WTC11 (cell line): ENCODE measurements at regions not wholly inside any gene's neighbourhood (a gene's known extent, or its start where the extent isn't known, plus 50 kb on each side); places are given as distances from the start of the nearest gene placed in this dataset.

Source experiments
- ATAC-seq: fragments of 200-7000 bp; cut with Tn5 transposase; 2 replicates; pipeline ENCODE4 v1.10.0; 2021; ENCODE audit warnings: mild to moderate bottlenecking, moderate library complexity
- CTCF ChIA-PET: fragments of 300-600 bp; sonication (Branson Sonifier 250); formaldehyde crosslinking; loops from one replicate; lab custom pipeline; 2021; ENCODE audit warnings: antibody characterized with exemption; lab: Charles Lee
- POLR2A ChIA-PET: fragments of 350-600 bp; sonication (Branson Sonifier 250); formaldehyde crosslinking; loops from one replicate; lab custom pipeline; 2021; ENCODE audit warnings: antibody characterized with exemption; lab: Charles Lee
- DNase-seq: peaks from one replicate; pipeline ENCODE4 v3.0.0; 2021; ENCODE audit warnings: low spot score
- H3K27ac Mint-ChIP-seq: 2 replicates; pipeline ENCODE4 v1.8.0; 2021; ENCODE audit warnings: mixed read lengths
- H3K27me3 Mint-ChIP-seq: 2 replicates; pipeline ENCODE4 v1.8.0; 2021; ENCODE audit warnings: low read depth, mild to moderate bottlenecking, moderate library complexity, mixed read lengths
- H3K36me3 Mint-ChIP-seq: 2 replicates; pipeline ENCODE4 v1.8.0; 2021; ENCODE audit warnings: mixed read lengths
- H3K4me1 Mint-ChIP-seq: 2 replicates; pipeline ENCODE4 v1.8.0; 2022; ENCODE audit warnings: mixed read lengths
- H3K4me3 Mint-ChIP-seq: 2 replicates; pipeline ENCODE4 v1.8.0; 2021; ENCODE audit warnings: mild to moderate bottlenecking, moderate library complexity, mixed read lengths
- H3K9me3 Mint-ChIP-seq: 2 replicates; pipeline ENCODE4 v1.8.0; 2021; ENCODE audit warnings: mixed read lengths
- CREB1 ChIP-seq: sonication (generic); formaldehyde crosslinking; IDR thresholded peaks from 2 replicates; pipeline ENCODE4 v1.8.0; 2023; ENCODE audit warnings: mild to moderate bottlenecking, missing genetic modification reagents
- FOXP1 ChIP-seq: sonication (generic); formaldehyde crosslinking; IDR thresholded peaks from 2 replicates; pipeline ENCODE4 v1.8.0; 2022; ENCODE audit warnings: missing genetic modification reagents, mild to moderate bottlenecking, moderate library complexity, borderline replicate concordance
- FOXP4 ChIP-seq: sonication (generic); formaldehyde crosslinking; IDR thresholded peaks from 2 replicates; pipeline ENCODE4 v1.8.0; 2022; ENCODE audit warnings: mild to moderate bottlenecking, missing genetic modification reagents
- JAZF1 ChIP-seq: fragments of 250-450 bp; sonication (Bioruptor Pico); IDR thresholded peaks from 2 replicates; pipeline ENCODE4 v1.9.0; 2021; ENCODE audit warnings: moderate library complexity, mild to moderate bottlenecking, inconsistent platforms
- JUN ChIP-seq: sonication (generic); formaldehyde crosslinking; IDR thresholded peaks from 2 replicates; pipeline ENCODE4 v1.8.0; 2023; ENCODE audit warnings: mild to moderate bottlenecking, missing genetic modification reagents
- MXD4 ChIP-seq: fragments of 250-450 bp; sonication (Bioruptor Pico); IDR thresholded peaks from 2 replicates; pipeline ENCODE4 v1.8.0; 2021; ENCODE audit warnings: mild to moderate bottlenecking, moderate library complexity, borderline replicate concordance
- NFATC4 ChIP-seq: fragments of 250-450 bp; sonication (Bioruptor Pico); IDR thresholded peaks from 2 replicates; pipeline ENCODE4 v1.9.0; 2021; ENCODE audit warnings: mild to moderate bottlenecking
- NR3C1 ChIP-seq: sonication (generic); formaldehyde crosslinking; conservative IDR thresholded peaks from 2 replicates; pipeline ENCODE4 v1.8.1; 2023; ENCODE audit warnings: low read depth, mild to moderate bottlenecking, missing genetic modification reagents
- SMAD3 ChIP-seq: sonication (generic); formaldehyde crosslinking; IDR thresholded peaks from 2 replicates; pipeline ENCODE4 v1.8.0; 2022; ENCODE audit warnings: missing genetic modification reagents, mild to moderate bottlenecking, borderline replicate concordance
- TCF7 ChIP-seq: sonication (generic); formaldehyde crosslinking; IDR thresholded peaks from 2 replicates; pipeline ENCODE4 v1.8.0; 2022; ENCODE audit warnings: mild to moderate bottlenecking, low read depth, missing genetic modification reagents, moderate library complexity
- USF1 ChIP-seq: sonication (generic); formaldehyde crosslinking; IDR thresholded peaks from 2 replicates; pipeline ENCODE4 v1.8.0; 2022; ENCODE audit warnings: mild to moderate bottlenecking, missing genetic modification reagents
- ZNF219 ChIP-seq: sonication (generic); formaldehyde crosslinking; IDR thresholded peaks from 2 replicates; pipeline ENCODE4 v1.8.0; 2023; ENCODE audit warnings: missing genetic modification reagents, mild to moderate bottlenecking, borderline replicate concordance
- ZNF416 ChIP-seq: fragments of 250-450 bp; sonication (Bioruptor Pico); IDR thresholded peaks from 2 replicates; pipeline ENCODE4 v1.9.0; 2021; ENCODE audit warnings: mild to moderate bottlenecking, inconsistent platforms
- ZNF532 ChIP-seq: fragments of 250-450 bp; sonication (Bioruptor Pico); IDR thresholded peaks from 2 replicates; pipeline ENCODE4 v1.9.0; 2021; ENCODE audit warnings: mild to moderate bottlenecking, borderline replicate concordance
- TF ChIP-seq, protein P1 (sequence below): sonication (generic); formaldehyde crosslinking; IDR thresholded peaks from 2 replicates; pipeline ENCODE4 v1.8.1; 2023; ENCODE audit warnings: mild to moderate bottlenecking, missing genetic modification reagents, moderate library complexity
- TF ChIP-seq, protein P2 (sequence below): sonication (generic); formaldehyde crosslinking; IDR thresholded peaks from 2 replicates; pipeline ENCODE4 v1.8.0; 2022; ENCODE audit warnings: mild to moderate bottlenecking, missing genetic modification reagents
- TF ChIP-seq, protein P3 (sequence below): sonication (generic); formaldehyde crosslinking; IDR thresholded peaks from 2 replicates; pipeline ENCODE4 v1.8.0; 2023; ENCODE audit warnings: missing genetic modification reagents
- TF ChIP-seq, protein P4 (sequence below): fragments of 250-450 bp; sonication (Bioruptor Pico); conservative IDR thresholded peaks from 2 replicates; pipeline ENCODE4 v1.9.0; 2021; ENCODE audit warnings: mild to moderate bottlenecking

DNA sequence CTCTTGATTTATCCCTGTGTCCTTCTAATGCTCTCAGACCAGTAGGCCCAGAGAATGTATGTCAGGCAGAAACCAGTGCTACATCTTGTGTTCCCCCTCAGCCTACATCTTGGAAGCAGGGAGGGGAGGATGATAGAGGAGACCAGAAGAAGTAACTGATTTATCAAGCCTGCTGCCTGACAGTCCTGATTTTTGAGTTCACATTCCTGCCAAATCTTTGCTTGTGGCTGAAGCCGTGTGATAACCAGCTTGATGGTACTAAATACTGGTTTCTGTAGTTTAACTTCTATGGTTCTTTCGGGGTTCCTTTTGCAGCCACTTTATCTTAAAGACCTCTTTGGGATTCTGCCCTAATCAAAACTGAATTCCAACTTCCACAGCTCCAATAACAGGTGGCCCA lies 59.7 kb upstream of the WDR26 start:
- H3K4me1 Mint-ChIP-seq = peaks cover 76% of the 10 kb centered on the region
- ATAC-seq (no peak), DNase-seq (no peak)
- peaks cover 37% of the 10 kb centered on the region for H3K36me3 Mint-ChIP-seq
- CTCF ChIA-PET = no interaction called here
- H3K9me3 Mint-ChIP-seq = peaks cover 35% of the 10 kb centered on the region
- peak overlapping the region; percentile 41 for H3K27ac Mint-ChIP-seq
- TF ChIP-seq JUN (no peak), ZNF219 (CRISPR knock-in tag) (no peak), ZNF416 (no peak), CREB1 (CRISPR knock-in tag) (no peak), FOXP4 (CRISPR knock-in tag) (no peak), JAZF1 (CRISPR knock-in tag) (no peak), NFATC4 (CRISPR knock-in tag) (no peak)
- TF ChIP-seq, protein P1, sequence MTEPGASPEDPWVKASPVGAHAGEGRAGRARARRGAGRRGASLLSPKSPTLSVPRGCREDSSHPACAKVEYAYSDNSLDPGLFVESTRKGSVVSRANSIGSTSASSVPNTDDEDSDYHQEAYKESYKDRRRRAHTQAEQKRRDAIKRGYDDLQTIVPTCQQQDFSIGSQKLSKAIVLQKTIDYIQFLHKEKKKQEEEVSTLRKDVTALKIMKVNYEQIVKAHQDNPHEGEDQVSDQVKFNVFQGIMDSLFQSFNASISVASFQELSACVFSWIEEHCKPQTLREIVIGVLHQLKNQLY (CRISPR knock-in tag) = no peak
- TF ChIP-seq, protein P2, sequence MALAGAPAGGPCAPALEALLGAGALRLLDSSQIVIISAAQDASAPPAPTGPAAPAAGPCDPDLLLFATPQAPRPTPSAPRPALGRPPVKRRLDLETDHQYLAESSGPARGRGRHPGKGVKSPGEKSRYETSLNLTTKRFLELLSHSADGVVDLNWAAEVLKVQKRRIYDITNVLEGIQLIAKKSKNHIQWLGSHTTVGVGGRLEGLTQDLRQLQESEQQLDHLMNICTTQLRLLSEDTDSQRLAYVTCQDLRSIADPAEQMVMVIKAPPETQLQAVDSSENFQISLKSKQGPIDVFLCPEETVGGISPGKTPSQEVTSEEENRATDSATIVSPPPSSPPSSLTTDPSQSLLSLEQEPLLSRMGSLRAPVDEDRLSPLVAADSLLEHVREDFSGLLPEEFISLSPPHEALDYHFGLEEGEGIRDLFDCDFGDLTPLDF = no peak
- TF ChIP-seq, protein P3, sequence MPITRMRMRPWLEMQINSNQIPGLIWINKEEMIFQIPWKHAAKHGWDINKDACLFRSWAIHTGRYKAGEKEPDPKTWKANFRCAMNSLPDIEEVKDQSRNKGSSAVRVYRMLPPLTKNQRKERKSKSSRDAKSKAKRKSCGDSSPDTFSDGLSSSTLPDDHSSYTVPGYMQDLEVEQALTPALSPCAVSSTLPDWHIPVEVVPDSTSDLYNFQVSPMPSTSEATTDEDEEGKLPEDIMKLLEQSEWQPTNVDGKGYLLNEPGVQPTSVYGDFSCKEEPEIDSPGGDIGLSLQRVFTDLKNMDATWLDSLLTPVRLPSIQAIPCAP (CRISPR knock-in tag) = no peak
- TF ChIP-seq, all 79 proteins: peak for 0
- POLR2A ChIA-PET = no interaction called here
- Mint-ChIP-seq H3K27me3 (peaks cover 4% of the 10 kb centered on the region; the same call in 1 of the 2 replicates), H3K4me3 (no peak overlapping the region)

DNA sequence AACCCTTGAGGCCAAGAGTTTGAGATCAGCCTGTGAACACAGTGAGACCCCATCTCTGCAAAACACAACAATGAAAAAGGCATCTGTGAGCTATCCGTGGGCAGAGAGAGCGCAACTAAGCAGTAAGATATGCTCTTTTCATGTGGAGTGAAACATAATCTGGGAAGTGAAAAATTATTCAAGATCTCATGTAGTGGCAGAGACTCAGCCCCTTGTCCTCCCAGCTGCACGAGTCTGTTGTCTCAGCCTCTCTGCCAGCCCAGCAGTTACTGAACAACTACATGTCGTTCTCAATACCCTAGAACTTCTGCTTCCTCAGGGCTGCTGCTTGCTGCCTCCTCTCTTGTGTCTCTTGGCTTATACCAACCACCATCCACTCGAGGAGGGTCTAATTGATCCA lies 61.3 kb upstream of the WDR26 start:
- Mint-ChIP-seq H3K27ac (peak overlapping the region; percentile 58; the same call in 1 of the 2 replicates), H3K4me1 (peaks cover 71% of the 10 kb centered on the region), H3K9me3 (peaks cover 24% of the 10 kb centered on the region), H3K27me3 (peaks cover 4% of the 10 kb centered on the region; the same call in 1 of the 2 replicates)
- DNase-seq = no peak
- ATAC-seq = no peak
- POLR2A ChIA-PET = no interaction called here
- TF ChIP-seq FOXP1 (CRISPR knock-in tag) (no peak), MXD4 (CRISPR knock-in tag) (no peak), SMAD3 (no peak), USF1 (CRISPR knock-in tag) (no peak), ZNF219 (CRISPR knock-in tag) (no peak), NR3C1 (CRISPR knock-in tag) (no peak), TCF7 (CRISPR knock-in tag) (no peak), ZNF532 (CRISPR knock-in tag) (no peak)
- TF ChIP-seq, protein P4, sequence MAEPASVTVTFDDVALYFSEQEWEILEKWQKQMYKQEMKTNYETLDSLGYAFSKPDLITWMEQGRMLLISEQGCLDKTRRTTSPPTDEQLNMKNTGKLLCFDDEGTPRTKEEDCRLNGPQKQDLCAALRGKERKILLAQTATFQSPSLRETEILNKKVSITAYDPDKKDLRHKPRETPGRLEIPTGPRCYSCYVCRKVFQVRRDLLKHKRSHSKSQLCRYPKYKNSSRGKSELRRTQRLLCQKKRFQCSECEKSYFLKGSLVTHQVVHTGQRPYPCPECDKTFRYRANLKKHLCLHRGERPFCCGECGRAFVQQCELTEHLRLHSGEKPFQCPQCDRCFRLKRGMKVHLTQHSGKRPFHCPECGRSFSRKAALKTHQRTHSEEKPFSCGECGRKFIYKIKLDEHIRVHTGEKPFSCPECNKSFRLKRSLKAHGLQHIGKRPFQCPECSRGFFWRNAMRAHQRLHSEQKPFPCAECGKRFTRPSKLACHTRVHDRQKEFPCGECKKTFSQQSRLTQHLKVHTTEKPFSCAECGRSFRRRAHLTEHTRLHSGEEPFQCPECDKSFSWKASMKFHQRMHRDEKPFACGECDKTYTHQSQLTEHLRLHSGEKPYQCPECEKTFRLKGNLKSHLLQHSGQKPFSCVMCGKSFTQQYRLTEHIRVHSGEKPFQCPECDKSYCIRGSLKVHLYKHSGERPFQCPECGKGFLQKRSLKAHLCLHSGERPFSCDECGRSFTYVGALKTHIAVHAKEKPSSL = no peak
- TF ChIP-seq, all 79 proteins: peak for 0
- H3K4me3 Mint-ChIP-seq = no peak overlapping the region
- peaks cover 27% of the 10 kb centered on the region for H3K36me3 Mint-ChIP-seq
- CTCF ChIA-PET = no interaction called here
